ENCODE measurements at regions not wholly inside any gene's neighbourhood (a gene's known extent, or its start where the extent isn't known, plus 50 kb on each side); places are given as distances from the start of the nearest gene placed in this dataset.
"Not testable (repeated sequence)": the region's sequence is repeated elsewhere in the genome, so short reads cannot be mapped to it uniquely, and the experiment has no call there.

GRCh38 chr2:36290306-36290856 is 65.2 kb upstream of the CRIM1 start:
- no peaks in the 10 kb centered on the region for H3K36me3 ChIP-seq
- ATAC-seq (ENCODE audit: insufficient number of reproducible peaks, low FRiP score, low read depth): no peak

GRCh38 chr2:36289731-36290130 is 65.8 kb upstream of the CRIM1 start:
- no peaks in the 10 kb centered on the region for H3K9me3 ChIP-seq
- TF ChIP-seq CTCF (IDR thresholded peaks at IDR 0.05): no peak
- no peak overlapping the region for H3K4me3 ChIP-seq
- no peaks in the 10 kb centered on the region for H3K4me1 ChIP-seq (ENCODE audit: control insufficient read depth in 1 of 2, low read depth in 2 of 2)
- no peak for ATAC-seq (ENCODE audit: insufficient number of reproducible peaks, low FRiP score, low read depth)
- no peaks in the 10 kb centered on the region for H3K27me3 ChIP-seq (replicated peaks; ENCODE audit: insufficient read depth)
- H3K36me3 ChIP-seq: no peaks in the 10 kb centered on the region
- H3K27ac ChIP-seq: no peak overlapping the region
- DNase-seq (ENCODE audit: low spot score): no peak

More at GRCh38 chr2:36290306-36290856, 65.2 kb upstream of the CRIM1 start:
- DNase-seq (ENCODE audit: low spot score): no peak
- H3K9me3 ChIP-seq: no peaks in the 10 kb centered on the region
- no peak overlapping the region for H3K27ac ChIP-seq
- H3K4me3 ChIP-seq: no peak overlapping the region
- no peaks in the 10 kb centered on the region for H3K4me1 ChIP-seq (ENCODE audit: control insufficient read depth in 1 of 2, low read depth in 2 of 2)
- H3K27me3 ChIP-seq (replicated peaks; ENCODE audit: insufficient read depth): no peaks in the 10 kb centered on the region
- no peak for TF ChIP-seq CTCF (IDR thresholded peaks at IDR 0.05)

- Histone ChIP-seq H3K4me1 (ENCODE audit: control insufficient read depth in 1 of 2, low read depth in 2 of 2) (no peaks in the 10 kb centered on the region), H3K36me3 (no peaks in the 10 kb centered on the region), H3K27me3 (replicated peaks; ENCODE audit: insufficient read depth) (no peaks in the 10 kb centered on the region), H3K27ac (no peak overlapping the region), H3K9me3 (no peaks in the 10 kb centered on the region), H3K4me3 (no peak overlapping the region)
- TF ChIP-seq CTCF (IDR thresholded peaks at IDR 0.05): no peak
- DNase-seq (ENCODE audit: low spot score): no peak
- no peak for ATAC-seq (ENCODE audit: insufficient number of reproducible peaks, low FRiP score, low read depth)
These were observed 68.0 kb upstream of the CRIM1 start for GRCh38 chr2:36287363-36288275.

GRCh38 chr2:36279506-36279905 is 76.1 kb upstream of the CRIM1 start:
- not testable (repeated sequence) for DNase-seq (ENCODE audit: low spot score); ATAC-seq (ENCODE audit: insufficient number of reproducible peaks, low FRiP score, low read depth); H3K9me3 ChIP-seq; H3K36me3 ChIP-seq; H3K4me1 ChIP-seq (ENCODE audit: control insufficient read depth in 1 of 2, low read depth in 2 of 2); H3K27me3 ChIP-seq (replicated peaks; ENCODE audit: insufficient read depth); H3K4me3 ChIP-seq; H3K27ac ChIP-seq

- no peak for ATAC-seq (ENCODE audit: insufficient number of reproducible peaks, low FRiP score, low read depth)
- DNase-seq (ENCODE audit: low spot score): no peak
- Histone ChIP-seq H3K27ac (no peak overlapping the region), H3K4me1 (ENCODE audit: control insufficient read depth in 1 of 2, low read depth in 2 of 2) (no peaks in the 10 kb centered on the region), H3K4me3 (no peak overlapping the region), H3K27me3 (replicated peaks; ENCODE audit: insufficient read depth) (no peaks in the 10 kb centered on the region), H3K36me3 (no peaks in the 10 kb centered on the region), H3K9me3 (no peaks in the 10 kb centered on the region)
- no peak for TF ChIP-seq CTCF (IDR thresholded peaks at IDR 0.05)
These were observed 77.6 kb upstream of the CRIM1 start for GRCh38 chr2:36277881-36278523.
